ENCODE measurements at regions not wholly inside any gene's neighbourhood (a gene's known extent, or its start where the extent isn't known, plus 50 kb on each side); places are given as distances from the start of the nearest gene placed in this dataset.

DNA sequence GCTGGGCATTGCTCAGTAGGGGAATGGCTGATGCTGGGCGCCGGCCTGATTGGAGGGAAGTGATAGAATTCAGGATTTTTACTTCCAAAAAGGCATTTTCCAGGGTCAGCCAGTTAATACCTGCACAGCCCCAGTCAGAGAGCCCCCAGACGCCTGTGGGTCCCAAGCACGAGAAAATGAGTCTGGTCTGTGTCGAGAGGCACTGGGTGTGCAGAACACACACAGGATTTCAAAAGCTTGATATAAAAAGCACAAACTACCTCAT lies 164.6 kb upstream of the TNRC6C start (continued):
- TF ChIP-seq ZNF302 (tag by site-specific recombination; IDR thresholded peaks at IDR 0.05; ENCODE audit: low read depth), result no peak
- TF ChIP-seq ZNF114 (tag by site-specific recombination; IDR thresholded peaks at IDR 0.05), result no peak
- TF ChIP-seq ZNF391 (tag by site-specific recombination; IDR thresholded peaks at IDR 0.05; ENCODE audit: borderline replicate concordance, low read depth), result no peak

DNA sequence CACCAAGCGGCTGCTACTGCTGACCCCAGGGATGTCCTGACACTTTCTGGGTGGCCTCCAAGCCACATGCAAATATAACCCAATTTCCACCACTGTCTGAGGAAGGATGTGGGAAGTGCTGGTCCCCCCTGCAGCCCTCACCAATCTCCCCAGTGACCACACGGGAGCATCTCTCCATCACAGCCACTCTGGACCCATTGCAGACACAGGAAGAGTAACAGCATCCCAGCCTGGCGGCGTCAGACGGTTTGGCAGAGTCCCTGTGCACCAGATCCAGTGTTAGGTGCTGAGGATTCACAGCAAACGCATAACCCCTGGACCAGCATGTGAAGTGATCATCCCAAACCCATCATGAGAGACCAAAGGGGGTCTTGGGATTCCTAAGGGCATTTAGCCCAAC lies 163.7 kb upstream of the TNRC6C start:
- ChIA-PET POLR2A (no interaction called here), CTCF (no interaction called here)
- TF ChIP-seq ZSCAN23 (tag by site-specific recombination; IDR thresholded peaks at IDR 0.05) (no peak), SCRT2 (tag by site-specific recombination; IDR thresholded peaks at IDR 0.05) (no peak), ZNF585B (tag by site-specific recombination; IDR thresholded peaks at IDR 0.05) (no peak), ZNF785 (tag by site-specific recombination; IDR thresholded peaks at IDR 0.05) (no peak), ZFP3 (tag by site-specific recombination; IDR thresholded peaks at IDR 0.05; ENCODE audit: low read depth) (no peak), ZFHX2 (tag by site-specific recombination; conservative IDR thresholded peaks at IDR 0.05) (no peak), MZF1 (tag by site-specific recombination; IDR thresholded peaks at IDR 0.05; ENCODE audit: borderline replicate concordance) (no peak), SALL2 (tag by site-specific recombination; IDR thresholded peaks at IDR 0.05; ENCODE audit: borderline replicate concordance) (no peak), GFI1B (tag by site-specific recombination; IDR thresholded peaks at IDR 0.05) (no peak), BCL11B (tag by site-specific recombination; IDR thresholded peaks at IDR 0.05; ENCODE audit: low read depth) (no peak), ZNF248 (tag by site-specific recombination; IDR thresholded peaks at IDR 0.05) (no peak), ZNF791 (tag by site-specific recombination; IDR thresholded peaks at IDR 0.05) (no peak), ZNF211 (tag by site-specific recombination; IDR thresholded peaks at IDR 0.05; ENCODE audit: low read depth) (no peak), SP7 (tag by site-specific recombination; IDR thresholded peaks at IDR 0.05) (no peak), ZNF660 (tag by site-specific recombination; IDR thresholded peaks at IDR 0.05) (no peak)
- TF ChIP-seq, protein P1, sequence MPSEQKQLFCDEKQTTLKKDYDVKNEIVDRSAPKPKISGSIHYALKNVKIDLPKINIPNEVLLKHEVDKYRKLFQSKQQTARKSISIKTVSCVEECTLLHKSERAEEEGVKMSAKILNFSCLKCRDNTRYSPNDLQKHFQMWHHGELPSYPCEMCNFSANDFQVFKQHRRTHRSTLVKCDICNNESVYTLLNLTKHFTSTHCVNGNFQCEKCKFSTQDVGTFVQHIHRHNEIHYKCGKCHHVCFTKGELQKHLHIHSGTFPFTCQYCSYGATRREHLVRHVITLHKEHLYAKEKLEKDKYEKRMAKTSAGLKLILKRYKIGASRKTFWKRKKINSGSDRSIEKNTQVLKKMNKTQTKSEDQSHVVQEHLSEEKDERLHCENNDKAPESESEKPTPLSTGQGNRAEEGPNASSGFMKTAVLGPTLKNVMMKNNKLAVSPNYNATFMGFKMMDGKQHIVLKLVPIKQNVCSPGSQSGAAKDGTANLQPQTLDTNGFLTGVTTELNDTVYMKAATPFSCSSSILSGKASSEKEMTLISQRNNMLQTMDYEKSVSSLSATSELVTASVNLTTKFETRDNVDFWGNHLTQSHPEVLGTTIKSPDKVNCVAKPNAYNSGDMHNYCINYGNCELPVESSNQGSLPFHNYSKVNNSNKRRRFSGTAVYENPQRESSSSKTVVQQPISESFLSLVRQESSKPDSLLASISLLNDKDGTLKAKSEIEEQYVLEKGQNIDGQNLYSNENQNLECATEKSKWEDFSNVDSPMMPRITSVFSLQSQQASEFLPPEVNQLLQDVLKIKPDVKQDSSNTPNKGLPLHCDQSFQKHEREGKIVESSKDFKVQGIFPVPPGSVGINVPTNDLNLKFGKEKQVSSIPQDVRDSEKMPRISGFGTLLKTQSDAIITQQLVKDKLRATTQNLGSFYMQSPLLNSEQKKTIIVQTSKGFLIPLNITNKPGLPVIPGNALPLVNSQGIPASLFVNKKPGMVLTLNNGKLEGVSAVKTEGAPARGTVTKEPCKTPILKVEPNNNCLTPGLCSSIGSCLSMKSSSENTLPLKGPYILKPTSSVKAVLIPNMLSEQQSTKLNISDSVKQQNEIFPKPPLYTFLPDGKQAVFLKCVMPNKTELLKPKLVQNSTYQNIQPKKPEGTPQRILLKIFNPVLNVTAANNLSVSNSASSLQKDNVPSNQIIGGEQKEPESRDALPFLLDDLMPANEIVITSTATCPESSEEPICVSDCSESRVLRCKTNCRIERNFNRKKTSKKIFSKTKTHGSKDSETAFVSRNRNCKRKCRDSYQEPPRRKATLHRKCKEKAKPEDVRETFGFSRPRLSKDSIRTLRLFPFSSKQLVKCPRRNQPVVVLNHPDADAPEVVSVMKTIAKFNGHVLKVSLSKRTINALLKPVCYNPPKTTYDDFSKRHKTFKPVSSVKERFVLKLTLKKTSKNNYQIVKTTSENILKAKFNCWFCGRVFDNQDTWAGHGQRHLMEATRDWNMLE (tag by site-specific recombination; conservative IDR thresholded peaks at IDR 0.05; ENCODE audit: low read depth), result no peak
- no peak overlapping the region for H3K4me3 ChIP-seq (ENCODE audit: low read depth, low read length)
- H3K9me3 ChIP-seq (ENCODE audit: control insufficient read depth, insufficient read depth, low read depth, low read length), result no peaks in the 10 kb centered on the region
- no peak overlapping the region for H3K27ac ChIP-seq (ENCODE audit: extremely low read depth, low read depth, low read length)
- H3K4me1 ChIP-seq (ENCODE audit: control insufficient read depth, insufficient read depth, low read length), result no peaks in the 10 kb centered on the region
- H3K36me3 ChIP-seq (ENCODE audit: control insufficient read depth in 2 of 2, insufficient read depth in 1 of 2, low read length in 2 of 2), result no peaks in the 10 kb centered on the region

- TF ChIP-seq ZNF19 (tag by site-specific recombination; IDR thresholded peaks at IDR 0.05; ENCODE audit: low read depth), result no peak
- ChIA-PET CTCF (no interaction called here), POLR2A (no interaction called here)
- Histone ChIP-seq H3K27ac (ENCODE audit: extremely low read depth, low read depth, low read length) (no peak overlapping the region), H3K4me1 (ENCODE audit: control insufficient read depth, insufficient read depth, low read length) (no peaks in the 10 kb centered on the region), H3K4me3 (ENCODE audit: low read depth, low read length) (no peak overlapping the region), H3K36me3 (ENCODE audit: control insufficient read depth in 2 of 2, insufficient read depth in 1 of 2, low read length in 2 of 2) (no peaks in the 10 kb centered on the region), H3K9me3 (ENCODE audit: control insufficient read depth, insufficient read depth, low read depth, low read length) (no peaks in the 10 kb centered on the region)
Observed at GRCh38 chr17:77795685-77796084, 162.8 kb upstream of the TNRC6C start.
